ENCODE measurements at regions not wholly inside any gene's neighbourhood (a gene's known extent, or its start where the extent isn't known, plus 50 kb on each side); places are given as distances from the start of the nearest gene placed in this dataset.
"Not testable (repeated sequence)": the region's sequence is repeated elsewhere in the genome, so short reads cannot be mapped to it uniquely, and the experiment has no call there.

GRCh38 chr1:149635290-149635899 is 51.7 kb downstream of the PPIAL4C start:
- DNase-seq: peak; percentile 5 to 24
- FAIRE-seq; H3K36me3 ChIP-seq (ENCODE audit: control insufficient read depth in 3 of 3, insufficient read depth in 2 of 3, low read depth in 1 of 3, low read length in 3 of 3); H3K4me3 ChIP-seq (ENCODE audit: low read depth in 1 of 3, low read length in 3 of 3); H3K9me3 ChIP-seq (ENCODE audit: control insufficient read depth in 2 of 2, insufficient read depth in 1 of 2, low read depth in 1 of 2, low read length in 1 of 2); H3K4me1 ChIP-seq (ENCODE audit: control insufficient read depth in 3 of 3, insufficient read depth in 2 of 3, low read depth in 1 of 3, low read length in 2 of 3); H3K27me3 ChIP-seq (ENCODE audit: control insufficient read depth in 3 of 3, insufficient read depth in 3 of 3, low read length in 3 of 3): not testable (repeated sequence)
- WGBS, 3 donors: 8 to 33% (median 16%) methylated on average over 5 to 7 of the region's 10 CpGs
- peak overlapping the region in 2 of 3 donors; percentile 72 to 78 for H3K27ac ChIP-seq (ENCODE audit: low read depth in 1 of 3, low read length in 2 of 3)

GRCh38 chr1:149636286-149637122 is 52.9 kb downstream of the PPIAL4C start:
- DNase-seq: peak; percentile 91 to 92
- WGBS, 3 donors: 0% methylated on average over 36 to 40 of the region's 41 CpGs
- H3K4me1 ChIP-seq (ENCODE audit: control insufficient read depth in 3 of 3, insufficient read depth in 2 of 3, low read depth in 1 of 3, low read length in 2 of 3); H3K36me3 ChIP-seq (ENCODE audit: control insufficient read depth in 3 of 3, insufficient read depth in 2 of 3, low read depth in 1 of 3, low read length in 3 of 3); FAIRE-seq; H3K27me3 ChIP-seq (ENCODE audit: control insufficient read depth in 3 of 3, insufficient read depth in 3 of 3, low read length in 3 of 3); H3K9me3 ChIP-seq (ENCODE audit: control insufficient read depth in 2 of 2, insufficient read depth in 1 of 2, low read depth in 1 of 2, low read length in 1 of 2): not testable (repeated sequence)
- Histone ChIP-seq H3K4me3 (ENCODE audit: low read depth in 1 of 3, low read length in 3 of 3) (peak overlapping the region; percentile 41 to 56 (median 48)), H3K27ac (ENCODE audit: low read depth in 1 of 3, low read length in 2 of 3) (peak overlapping the region; percentile 85 to 99 (median 89))

GRCh38 chr1:149638481-149638880 is 54.8 kb downstream of the PPIAL4C start:
- not testable (repeated sequence) for H3K9me3 ChIP-seq (ENCODE audit: control insufficient read depth in 2 of 2, insufficient read depth in 1 of 2, low read depth in 1 of 2, low read length in 1 of 2); H3K36me3 ChIP-seq (ENCODE audit: control insufficient read depth in 3 of 3, insufficient read depth in 2 of 3, low read depth in 1 of 3, low read length in 3 of 3); DNase-seq; H3K27me3 ChIP-seq (ENCODE audit: control insufficient read depth in 3 of 3, insufficient read depth in 3 of 3, low read length in 3 of 3); H3K4me1 ChIP-seq (ENCODE audit: control insufficient read depth in 3 of 3, insufficient read depth in 2 of 3, low read depth in 1 of 3, low read length in 2 of 3); H3K27ac ChIP-seq (ENCODE audit: low read depth in 1 of 3, low read length in 2 of 3); H3K4me3 ChIP-seq (ENCODE audit: low read depth in 1 of 3, low read length in 3 of 3); FAIRE-seq
- WGBS, 3 donors: 88 to 99% (median 97%) methylated on average over 8 of the region's 8 CpGs

- H3K4me1 ChIP-seq (ENCODE audit: control insufficient read depth in 3 of 3, insufficient read depth in 2 of 3, low read depth in 1 of 3, low read length in 2 of 3); H3K27ac ChIP-seq (ENCODE audit: low read depth in 1 of 3, low read length in 2 of 3); H3K9me3 ChIP-seq (ENCODE audit: control insufficient read depth in 2 of 2, insufficient read depth in 1 of 2, low read depth in 1 of 2, low read length in 1 of 2); FAIRE-seq; H3K27me3 ChIP-seq (ENCODE audit: control insufficient read depth in 3 of 3, insufficient read depth in 3 of 3, low read length in 3 of 3); DNase-seq; H3K36me3 ChIP-seq (ENCODE audit: control insufficient read depth in 3 of 3, insufficient read depth in 2 of 3, low read depth in 1 of 3, low read length in 3 of 3); H3K4me3 ChIP-seq (ENCODE audit: low read depth in 1 of 3, low read length in 3 of 3): not testable (repeated sequence)
- WGBS, 3 donors: 94 to 98% (median 96%) methylated on average over 19 to 26 of the region's 31 CpGs
Measured at GRCh38 chr1:149638901-149639658, 55.4 kb downstream of the PPIAL4C start.

- H3K36me3 ChIP-seq (ENCODE audit: control insufficient read depth in 3 of 3, insufficient read depth in 2 of 3, low read depth in 1 of 3, low read length in 3 of 3); H3K9me3 ChIP-seq (ENCODE audit: control insufficient read depth in 2 of 2, insufficient read depth in 1 of 2, low read depth in 1 of 2, low read length in 1 of 2); H3K4me1 ChIP-seq (ENCODE audit: control insufficient read depth in 3 of 3, insufficient read depth in 2 of 3, low read depth in 1 of 3, low read length in 2 of 3); FAIRE-seq; H3K27ac ChIP-seq (ENCODE audit: low read depth in 1 of 3, low read length in 2 of 3); DNase-seq; H3K27me3 ChIP-seq (ENCODE audit: control insufficient read depth in 3 of 3, insufficient read depth in 3 of 3, low read length in 3 of 3); H3K4me3 ChIP-seq (ENCODE audit: low read depth in 1 of 3, low read length in 3 of 3): not testable (repeated sequence)
- WGBS, 3 donors: 86 to 95% (median 89%) methylated on average over 4 of the region's 4 CpGs
Measured at GRCh38 chr1:149641179-149641578, 57.5 kb downstream of the PPIAL4C start.

- WGBS, 3 donors: 46 to 62% (median 52%) methylated on average over 1 of the region's 1 CpG
- not testable (repeated sequence) for H3K4me3 ChIP-seq (ENCODE audit: low read depth in 1 of 3, low read length in 3 of 3); H3K27me3 ChIP-seq (ENCODE audit: control insufficient read depth in 3 of 3, insufficient read depth in 3 of 3, low read length in 3 of 3); H3K9me3 ChIP-seq (ENCODE audit: control insufficient read depth in 2 of 2, insufficient read depth in 1 of 2, low read depth in 1 of 2, low read length in 1 of 2); FAIRE-seq; DNase-seq; H3K4me1 ChIP-seq (ENCODE audit: control insufficient read depth in 3 of 3, insufficient read depth in 2 of 3, low read depth in 1 of 3, low read length in 2 of 3); H3K36me3 ChIP-seq (ENCODE audit: control insufficient read depth in 3 of 3, insufficient read depth in 2 of 3, low read depth in 1 of 3, low read length in 3 of 3); H3K27ac ChIP-seq (ENCODE audit: low read depth in 1 of 3, low read length in 2 of 3)
Measured at GRCh38 chr1:149644818-149645217, 61.2 kb downstream of the PPIAL4C start.

GRCh38 chr1:149646360-149647017 is 62.8 kb downstream of the PPIAL4C start:
- H3K4me1 ChIP-seq (ENCODE audit: control insufficient read depth in 3 of 3, insufficient read depth in 2 of 3, low read depth in 1 of 3, low read length in 2 of 3); FAIRE-seq; H3K9me3 ChIP-seq (ENCODE audit: control insufficient read depth in 2 of 2, insufficient read depth in 1 of 2, low read depth in 1 of 2, low read length in 1 of 2); H3K36me3 ChIP-seq (ENCODE audit: control insufficient read depth in 3 of 3, insufficient read depth in 2 of 3, low read depth in 1 of 3, low read length in 3 of 3); H3K27me3 ChIP-seq (ENCODE audit: control insufficient read depth in 3 of 3, insufficient read depth in 3 of 3, low read length in 3 of 3): not testable (repeated sequence)
- WGBS, 3 donors: 2 to 7% (median 4%) methylated on average over 16 to 29 of the region's 37 CpGs
- peak overlapping the region in 2 of 3 donors; percentile 31 to 50 for H3K27ac ChIP-seq (ENCODE audit: low read depth in 1 of 3, low read length in 2 of 3)
- DNase-seq: peak; percentile 36 to 49
- peak overlapping the region; percentile 30 to 48 (median 42) for H3K4me3 ChIP-seq (ENCODE audit: low read depth in 1 of 3, low read length in 3 of 3)

- not testable (repeated sequence) for H3K9me3 ChIP-seq (ENCODE audit: control insufficient read depth in 2 of 2, insufficient read depth in 1 of 2, low read depth in 1 of 2, low read length in 1 of 2); FAIRE-seq; H3K27me3 ChIP-seq (ENCODE audit: control insufficient read depth in 3 of 3, insufficient read depth in 3 of 3, low read length in 3 of 3); H3K4me1 ChIP-seq (ENCODE audit: control insufficient read depth in 3 of 3, insufficient read depth in 2 of 3, low read depth in 1 of 3, low read length in 2 of 3); H3K36me3 ChIP-seq (ENCODE audit: control insufficient read depth in 3 of 3, insufficient read depth in 2 of 3, low read depth in 1 of 3, low read length in 3 of 3)
- Histone ChIP-seq H3K27ac (ENCODE audit: low read depth in 1 of 3, low read length in 2 of 3) (peak overlapping the region in 1 of 3 donors; percentile 50), H3K4me3 (ENCODE audit: low read depth in 1 of 3, low read length in 3 of 3) (peak overlapping the region in 2 of 3 donors; percentile 41 to 42)
- peak; percentile 8 to 37 for DNase-seq
- WGBS, 3 donors: 0 to 21% (median 15%) methylated on average over 13 to 20 of the region's 20 CpGs
Measured at GRCh38 chr1:149647018-149647373, 63.3 kb downstream of the PPIAL4C start.
